ENCODE measurements at regions not wholly inside any gene's neighbourhood (a gene's known extent, or its start where the extent isn't known, plus 50 kb on each side); places are given as distances from the start of the nearest gene placed in this dataset.
"Not testable (repeated sequence)": the region's sequence is repeated elsewhere in the genome, so short reads cannot be mapped to it uniquely, and the experiment has no call there.

- ATAC-seq (no peak), DNase-seq (ENCODE audit: low spot score in 2 of 2) (no peak)
- Mint-ChIP-seq H3K36me3 (no peaks in the 10 kb centered on the region), H3K27ac (no peak overlapping the region), H3K9me3 (no peaks in the 10 kb centered on the region)
Observed at GRCh38 chr6:138666636-138667035, 106.9 kb upstream of the CCDC28A start.

- H3K36me3 Mint-ChIP-seq, result no peaks in the 10 kb centered on the region
- DNase-seq (ENCODE audit: low spot score in 2 of 2), result no peak
- H3K27ac Mint-ChIP-seq, result no peak overlapping the region
- no peaks in the 10 kb centered on the region for H3K9me3 Mint-ChIP-seq
- no peak for ATAC-seq
Observed at GRCh38 chr6:138667408-138667807, 106.2 kb upstream of the CCDC28A start.

- no peak for ATAC-seq
- H3K36me3 Mint-ChIP-seq, result no peaks in the 10 kb centered on the region
- H3K9me3 Mint-ChIP-seq, result no peaks in the 10 kb centered on the region
- H3K27ac Mint-ChIP-seq, result no peak overlapping the region
- DNase-seq (ENCODE audit: low spot score in 2 of 2), result no peak
Observed at GRCh38 chr6:138671351-138671750, 102.2 kb upstream of the CCDC28A start.

- DNase-seq (ENCODE audit: low spot score in 2 of 2) (no peak), ATAC-seq (no peak)
- Mint-ChIP-seq H3K36me3 (no peaks in the 10 kb centered on the region), H3K27ac (no peak overlapping the region), H3K9me3 (no peaks in the 10 kb centered on the region)
Observed at GRCh38 chr6:138673346-138674014, 100.1 kb upstream of the CCDC28A start.

GRCh38 chr6:138674444-138674843, 99.1 kb upstream of the CCDC28A start:
- not testable (repeated sequence) for DNase-seq (ENCODE audit: low spot score in 2 of 2); ATAC-seq; H3K9me3 Mint-ChIP-seq; H3K27ac Mint-ChIP-seq; H3K36me3 Mint-ChIP-seq

GRCh38 chr6:138677538-138677937, 96.0 kb upstream of the CCDC28A start:
- no peak overlapping the region for H3K27ac Mint-ChIP-seq

GRCh38 chr6:138678168-138678567, 95.4 kb upstream of the CCDC28A start:
- H3K9me3 Mint-ChIP-seq, result no peaks in the 10 kb centered on the region
- H3K27ac Mint-ChIP-seq, result no peak overlapping the region
- DNase-seq (ENCODE audit: low spot score in 2 of 2), result no peak
- no peaks in the 10 kb centered on the region for H3K36me3 Mint-ChIP-seq
- no peak for ATAC-seq

More at GRCh38 chr6:138677538-138677937, 96.0 kb upstream of the CCDC28A start:
- H3K36me3 Mint-ChIP-seq, result no peaks in the 10 kb centered on the region
- no peak for ATAC-seq
- DNase-seq (ENCODE audit: low spot score in 2 of 2), result no peak
- H3K9me3 Mint-ChIP-seq, result no peaks in the 10 kb centered on the region

- H3K36me3 Mint-ChIP-seq, result no peaks in the 10 kb centered on the region
- ATAC-seq, result peak in 1 of 2 donors; percentile 43
- no peak for DNase-seq (ENCODE audit: low spot score in 2 of 2)
- H3K9me3 Mint-ChIP-seq, result no peaks in the 10 kb centered on the region
- no peak overlapping the region for H3K27ac Mint-ChIP-seq
Observed at GRCh38 chr6:138680085-138680484, 93.5 kb upstream of the CCDC28A start.

- no peak for ATAC-seq
- no peak for DNase-seq (ENCODE audit: low spot score in 2 of 2)
- Mint-ChIP-seq H3K9me3 (no peaks in the 10 kb centered on the region), H3K27ac (no peak overlapping the region), H3K36me3 (no peaks in the 10 kb centered on the region)
Observed at GRCh38 chr6:138681627-138682026, 91.9 kb upstream of the CCDC28A start.

- Mint-ChIP-seq H3K9me3 (no peaks in the 10 kb centered on the region), H3K36me3 (no peaks in the 10 kb centered on the region), H3K27ac (no peak overlapping the region)
- no peak for DNase-seq (ENCODE audit: low spot score in 2 of 2)
- no peak for ATAC-seq
Observed at GRCh38 chr6:138682704-138683527, 90.7 kb upstream of the CCDC28A start.

- Mint-ChIP-seq H3K27ac (no peak overlapping the region), H3K36me3 (no peaks in the 10 kb centered on the region), H3K9me3 (no peaks in the 10 kb centered on the region)
- ATAC-seq (no peak), DNase-seq (ENCODE audit: low spot score in 2 of 2) (no peak)
Observed at GRCh38 chr6:138685257-138685656, 88.3 kb upstream of the CCDC28A start.

- Mint-ChIP-seq H3K9me3 (no peaks in the 10 kb centered on the region), H3K36me3 (no peaks in the 10 kb centered on the region), H3K27ac (no peak overlapping the region)
- no peak for DNase-seq (ENCODE audit: low spot score in 2 of 2)
- ATAC-seq, result no peak
Observed at GRCh38 chr6:138685781-138686180, 87.8 kb upstream of the CCDC28A start.

- Mint-ChIP-seq H3K36me3 (peaks cover 0 to 4% of the 10 kb centered on the region in 2 donors), H3K27ac (no peak overlapping the region), H3K9me3 (no peaks in the 10 kb centered on the region)
- ATAC-seq, result no peak
- DNase-seq (ENCODE audit: low spot score in 2 of 2), result no peak
Observed at GRCh38 chr6:138688580-138688979, 85.0 kb upstream of the CCDC28A start.

GRCh38 chr6:138689849-138690248, 83.7 kb upstream of the CCDC28A start:
- Mint-ChIP-seq H3K27ac (no peak overlapping the region), H3K9me3 (no peaks in the 10 kb centered on the region), H3K36me3 (peaks cover 0 to 4% of the 10 kb centered on the region in 2 donors)
- ATAC-seq, result no peak
- no peak for DNase-seq (ENCODE audit: low spot score in 2 of 2)

GRCh38 chr6:138690975-138691594, 82.5 kb upstream of the CCDC28A start:
- no peak for ATAC-seq
- H3K9me3 Mint-ChIP-seq, result no peaks in the 10 kb centered on the region
- DNase-seq (ENCODE audit: low spot score in 2 of 2), result no peak
- H3K27ac Mint-ChIP-seq, result no peak overlapping the region
- H3K36me3 Mint-ChIP-seq, result peaks cover 0 to 4% of the 10 kb centered on the region in 2 donors

- Mint-ChIP-seq H3K36me3 (peaks cover 0 to 4% of the 10 kb centered on the region in 2 donors), H3K9me3 (no peaks in the 10 kb centered on the region), H3K27ac (no peak overlapping the region)
- ATAC-seq (peak in 1 of 2 donors; percentile 3), DNase-seq (ENCODE audit: low spot score in 2 of 2) (no peak)
Observed at GRCh38 chr6:138691595-138692057, 81.9 kb upstream of the CCDC28A start.
